ENCODE measurements at regions not wholly inside any gene's neighbourhood (a gene's known extent, or its start where the extent isn't known, plus 50 kb on each side); places are given as distances from the start of the nearest gene placed in this dataset.

GRCh38 chr11:13094930-13095687, 86.0 kb downstream of the RASSF10 start:
- no peaks in the 10 kb centered on the region for H3K79me2 ChIP-seq (ENCODE audit: control insufficient read depth, insufficient read depth, low read length)
- H3K4me2 ChIP-seq (ENCODE audit: insufficient read depth, low read length) = no peak overlapping the region
- TF ChIP-seq FOS (IDR thresholded peaks at IDR 0.05; ENCODE audit: borderline replicate concordance, insufficient read depth, low read length) (no peak), JUN (IDR thresholded peaks at IDR 0.05; ENCODE audit: borderline replicate concordance, insufficient read depth, insufficient read length, low read depth) (no peak)
- no peaks in the 10 kb centered on the region for H3K4me1 ChIP-seq (ENCODE audit: control insufficient read depth, extremely low read depth, insufficient read depth, low read length)
- H4K20me1 ChIP-seq (replicated peaks; ENCODE audit: control insufficient read depth, extremely low read depth, insufficient read depth, low read length) = no peaks in the 10 kb centered on the region
- dilution Hi-C loops (cut with MboI; ENCODE audit: extremely low pct_ligation_motif_present, low sequenced_read_pairs) = no loop called here
- ChIA-PET POLR2A (no interaction called here), CTCF (no interaction called here)
- no peaks in the 10 kb centered on the region for H3K36me3 ChIP-seq (ENCODE audit: control insufficient read depth in 2 of 2, extremely low read depth in 1 of 2, insufficient read depth in 2 of 2, low read length in 2 of 2)
- H3K9me1 ChIP-seq (replicated peaks; ENCODE audit: control insufficient read depth, extremely low read depth, insufficient read depth, low read length) = no peaks in the 10 kb centered on the region
- peaks cover 3% of the 10 kb centered on the region in 2 experiments for H3K27me3 ChIP-seq (ENCODE audit: control insufficient read depth in 2 of 2, insufficient read depth in 2 of 2, low read length in 2 of 2)
- no peak overlapping the region for H3K27ac ChIP-seq (ENCODE audit: insufficient read depth, low read depth, low read length)
- DNase-seq (ENCODE audit: low read depth, low spot score) (no peak), FAIRE-seq (no peak)
- no peak overlapping the region for H3K9ac ChIP-seq (replicated peaks; ENCODE audit: extremely low read depth, insufficient read depth, low read length)
- no peak overlapping the region for H3K4me3 ChIP-seq (replicated peaks in 1 of 3; ENCODE audit: insufficient read depth in 1 of 3, low read depth in 1 of 3, low read length in 3 of 3)
- intact Hi-C loops (cut with micrococcal nuclease) = no loop called here
- H3K9me3 ChIP-seq (replicated peaks; ENCODE audit: control insufficient read depth, insufficient read depth, low read length) = no peaks in the 10 kb centered on the region
- H2AFZ ChIP-seq (ENCODE audit: low read depth, low read length) = no peak overlapping the region
- no TSS peak for BruUV-seq (replicated peaks)

- H3K79me2 ChIP-seq (ENCODE audit: control insufficient read depth, insufficient read depth, low read length) = no peaks in the 10 kb centered on the region
- H3K9me1 ChIP-seq (replicated peaks; ENCODE audit: control insufficient read depth, extremely low read depth, insufficient read depth, low read length) = no peaks in the 10 kb centered on the region
- intact Hi-C loops (cut with micrococcal nuclease) (no loop called here), dilution Hi-C loops (cut with MboI; ENCODE audit: extremely low pct_ligation_motif_present, low sequenced_read_pairs) (no loop called here)
- ChIA-PET CTCF (interaction anchor here (1.3 to 1.8 kb wide), 2 partner anchors 98 to 134 kb away, joined by 3 to 5 read pairs; no protein-coding TSS in a partner anchor), POLR2A (no interaction called here)
- H3K4me2 ChIP-seq (ENCODE audit: insufficient read depth, low read length) = no peak overlapping the region
- DNase-seq (ENCODE audit: low read depth, low spot score) (no peak), FAIRE-seq (no peak)
- H3K27me3 ChIP-seq (ENCODE audit: control insufficient read depth in 2 of 2, insufficient read depth in 2 of 2, low read length in 2 of 2) = no peaks in the 10 kb centered on the region
- H4K20me1 ChIP-seq (replicated peaks; ENCODE audit: control insufficient read depth, extremely low read depth, insufficient read depth, low read length) = no peaks in the 10 kb centered on the region
- no TSS peak for BruUV-seq (replicated peaks)
- H3K9me3 ChIP-seq (replicated peaks; ENCODE audit: control insufficient read depth, insufficient read depth, low read length) = no peaks in the 10 kb centered on the region
- no peak overlapping the region for H3K4me3 ChIP-seq (replicated peaks in 1 of 3; ENCODE audit: insufficient read depth in 1 of 3, low read depth in 1 of 3, low read length in 3 of 3)
- no peaks in the 10 kb centered on the region for H3K36me3 ChIP-seq (ENCODE audit: control insufficient read depth in 2 of 2, extremely low read depth in 1 of 2, insufficient read depth in 2 of 2, low read length in 2 of 2)
- H3K27ac ChIP-seq (ENCODE audit: insufficient read depth, low read depth, low read length) = no peak overlapping the region
- TF ChIP-seq JUN (IDR thresholded peaks at IDR 0.05; ENCODE audit: borderline replicate concordance, insufficient read depth, insufficient read length, low read depth) = no peak
- no peak for TF ChIP-seq POLR2AphosphoS5 (IDR thresholded peaks at IDR 0.05; ENCODE audit: insufficient read depth, low read depth, low read length)
- TF ChIP-seq CTCF (IDR thresholded peaks at IDR 0.05; ENCODE audit: extremely low read depth in 1 of 2, insufficient read depth in 1 of 2, low read depth in 1 of 2, low read length in 2 of 2) = no peak
- no peak for TF ChIP-seq POLR2A (IDR thresholded peaks at IDR 0.05; ENCODE audit: low read depth, low read length)
- no peak for TF ChIP-seq FOS (IDR thresholded peaks at IDR 0.05; ENCODE audit: borderline replicate concordance, insufficient read depth, low read length)
- TF ChIP-seq MAX (IDR thresholded peaks at IDR 0.05; ENCODE audit: insufficient read depth, insufficient read length) = no peak
- no peak for TF ChIP-seq MYC (IDR thresholded peaks at IDR 0.05; ENCODE audit: low read depth, low read length)
- no peak for TF ChIP-seq EZH2 (IDR thresholded peaks at IDR 0.05; ENCODE audit: borderline replicate concordance, low read depth, low read length, severe bottlenecking)
- no peak for TF ChIP-seq GATA2 (IDR thresholded peaks at IDR 0.05; ENCODE audit: insufficient read depth, insufficient read length, low read depth, low read length)
- no peak overlapping the region for H3K9ac ChIP-seq (replicated peaks; ENCODE audit: extremely low read depth, insufficient read depth, low read length)
- H3K4me1 ChIP-seq (ENCODE audit: control insufficient read depth, extremely low read depth, insufficient read depth, low read length) = peaks cover 10% of the 10 kb centered on the region
- H2AFZ ChIP-seq (ENCODE audit: low read depth, low read length) = no peak overlapping the region
These were observed 88.9 kb downstream of the RASSF10 start for GRCh38 chr11:13098063-13098462.

Data from endothelial cell of umbilical vein (primary cell).